Gastroesophageal sphincter (tissue), 4 donors: ENCODE measurements at regions not wholly inside any gene's neighbourhood (a gene's known extent, or its start where the extent isn't known, plus 50 kb on each side); places are given as distances from the start of the nearest gene placed in this dataset.

Source experiments
- ATAC-seq: fragments of 150-250 bp; one replicate; pipeline ENCODE4 v1.9.1; 2016; ENCODE audit warnings: mild to moderate bottlenecking, moderate library complexity
- H3K27ac ChIP-seq, 4 donors: fragments of 200-600 bp; sonication (generic) in 3 of 4; 1 replicate in 3 of 4; 2 replicates in 1 of 4; pipeline ENCODE4 v1.5.1; 2016 to 2019
- H3K27me3 ChIP-seq: fragments of 200-600 bp; sonication (generic); one replicate; pipeline ENCODE4 v1.5.1; 2019
- H3K36me3 ChIP-seq, 2 donors: fragments of 200-600 bp; sonication (generic); one replicate each; pipeline ENCODE4 v1.5.1; 2019; ENCODE audit warnings: control low read depth in 1 of 2
- H3K4me1 ChIP-seq, 3 donors: fragments of 200-600 bp; sonication (generic); 1 replicate in 2 of 3; 2 replicates in 1 of 3; pipeline ENCODE4 v1.5.1; 2016 to 2019; ENCODE audit warnings: control low read depth in 2 of 3
- H3K4me3 ChIP-seq, 2 donors: fragments of 200-600 bp; sonication (generic); one replicate each; pipeline ENCODE4 v1.5.1; 2019; ENCODE audit warnings: mild to moderate bottlenecking in 1 of 2, moderate library complexity in 1 of 2
- H3K9me3 ChIP-seq, 3 donors: fragments of 200-600 bp; sonication (generic); one replicate each; pipeline ENCODE4 v1.5.1; 2017 to 2019; ENCODE audit warnings: control low read depth in 2 of 3
- EP300 ChIP-seq: sonication (generic); formaldehyde crosslinking; IDR thresholded peaks from one replicate; pipeline ENCODE4 v1.6.1; 2017; ENCODE audit warnings: antibody characterized with exemption, mild to moderate bottlenecking
- POLR2A ChIP-seq, 2 donors: fragments of 450-650 bp; IDR thresholded peaks; one replicate each; pipeline ENCODE4 v1.6.1; 2017; ENCODE audit warnings: antibody characterized with exemption in 2 of 2, mild to moderate bottlenecking in 2 of 2, moderate library complexity in 1 of 2
- POLR2AphosphoS5 ChIP-seq: sonication (generic); formaldehyde crosslinking; IDR thresholded peaks from one replicate; pipeline ENCODE4 v1.6.1; 2017; ENCODE audit warnings: antibody characterized with exemption
- WGBS, 2 donors: methylation state at CpG; one replicate each; pipeline ENCODE4 v1.1.5; 2018; ENCODE audit warnings: low coverage in 1 of 2; 5-methylcytosine and 5-hydroxymethylcytosine counted together
- TF ChIP-seq, protein P1 (sequence below), 4 experiments: fragments of 200-600 bp in 2 of 4; fragments of 450-650 bp in 2 of 4; sonication (generic) in 1 of 4; IDR thresholded peaks; one replicate each; pipeline ENCODE4 v1.5.1; 2017 to 2019; ENCODE audit warnings: antibody characterized with exemption in 4 of 4, mild to moderate bottlenecking in 2 of 4, moderate library complexity in 2 of 4

DNA sequence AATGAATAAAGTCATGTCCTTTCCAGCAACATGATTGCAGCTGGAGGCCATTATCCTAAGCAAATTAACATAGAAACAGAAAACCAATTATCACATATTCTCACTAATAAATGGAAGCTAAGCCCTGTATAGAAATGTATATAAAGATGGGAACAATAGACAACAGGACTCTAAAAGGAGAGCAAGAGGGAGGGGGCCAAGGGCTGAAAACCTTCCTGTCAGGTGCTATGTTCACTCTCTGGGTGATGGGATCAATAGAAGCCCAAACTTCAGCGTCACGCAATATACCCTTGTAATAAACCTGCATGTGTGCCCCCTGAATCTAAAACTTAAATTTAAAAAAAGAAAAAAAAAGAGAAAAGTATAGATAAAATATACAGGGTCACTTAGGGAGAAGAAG lies 163.7 kb upstream of the ACO1 start:
- Histone ChIP-seq H3K27ac (no peak overlapping the region), H3K27me3 (no peaks in the 10 kb centered on the region), H3K9me3 (no peaks in the 10 kb centered on the region), H3K4me1 (no peaks in the 10 kb centered on the region), H3K4me3 (no peak overlapping the region), H3K36me3 (no peaks in the 10 kb centered on the region)
- 100% methylated on average over 2 of the region's 2 CpGs; no CpG with 5 or more reads in 1 of the 2 donors for WGBS, 2 donors
- no peak for TF ChIP-seq POLR2AphosphoS5
- TF ChIP-seq POLR2A (IDR thresholded peaks at IDR 0.05), result no peak
- TF ChIP-seq EP300, result no peak
- TF ChIP-seq, protein P1, sequence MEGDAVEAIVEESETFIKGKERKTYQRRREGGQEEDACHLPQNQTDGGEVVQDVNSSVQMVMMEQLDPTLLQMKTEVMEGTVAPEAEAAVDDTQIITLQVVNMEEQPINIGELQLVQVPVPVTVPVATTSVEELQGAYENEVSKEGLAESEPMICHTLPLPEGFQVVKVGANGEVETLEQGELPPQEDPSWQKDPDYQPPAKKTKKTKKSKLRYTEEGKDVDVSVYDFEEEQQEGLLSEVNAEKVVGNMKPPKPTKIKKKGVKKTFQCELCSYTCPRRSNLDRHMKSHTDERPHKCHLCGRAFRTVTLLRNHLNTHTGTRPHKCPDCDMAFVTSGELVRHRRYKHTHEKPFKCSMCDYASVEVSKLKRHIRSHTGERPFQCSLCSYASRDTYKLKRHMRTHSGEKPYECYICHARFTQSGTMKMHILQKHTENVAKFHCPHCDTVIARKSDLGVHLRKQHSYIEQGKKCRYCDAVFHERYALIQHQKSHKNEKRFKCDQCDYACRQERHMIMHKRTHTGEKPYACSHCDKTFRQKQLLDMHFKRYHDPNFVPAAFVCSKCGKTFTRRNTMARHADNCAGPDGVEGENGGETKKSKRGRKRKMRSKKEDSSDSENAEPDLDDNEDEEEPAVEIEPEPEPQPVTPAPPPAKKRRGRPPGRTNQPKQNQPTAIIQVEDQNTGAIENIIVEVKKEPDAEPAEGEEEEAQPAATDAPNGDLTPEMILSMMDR (IDR thresholded peaks at IDR 0.05), result no peak
- no peak for ATAC-seq

DNA sequence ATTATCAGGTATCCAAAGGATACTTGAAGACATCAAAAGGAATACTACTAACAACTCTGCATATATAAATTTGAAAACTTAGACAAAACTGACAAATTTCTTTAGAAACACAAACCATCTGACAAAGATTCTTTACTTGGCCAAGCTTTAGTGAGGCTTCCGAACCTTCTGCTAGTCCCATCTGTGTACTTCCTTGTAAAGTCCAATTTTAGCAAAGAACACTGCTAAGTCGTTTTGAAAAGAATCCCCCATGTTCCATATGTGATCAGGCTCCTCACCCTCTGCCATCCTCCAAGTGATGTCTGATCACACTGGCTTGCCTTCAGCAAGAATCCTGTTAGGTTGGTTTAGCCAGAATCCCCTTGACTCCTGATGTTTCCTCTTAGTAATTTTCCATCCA lies 150.0 kb upstream of the ACO1 start:
- H3K4me3 ChIP-seq, result no peak overlapping the region
- no peaks in the 10 kb centered on the region for H3K4me1 ChIP-seq
- peaks cover 0 to 7% (median 0%) of the 10 kb centered on the region in 3 donors for H3K9me3 ChIP-seq
- 69 to 79% methylated on average over 2 of the region's 2 CpGs for WGBS, 2 donors
- no peaks in the 10 kb centered on the region for H3K27me3 ChIP-seq
- no peak for TF ChIP-seq EP300
- TF ChIP-seq POLR2A (IDR thresholded peaks at IDR 0.05), result no peak
- TF ChIP-seq POLR2AphosphoS5, result no peak
- no peak for ATAC-seq
- H3K36me3 ChIP-seq, result no peaks in the 10 kb centered on the region
- H3K27ac ChIP-seq, result no peak overlapping the region

DNA sequence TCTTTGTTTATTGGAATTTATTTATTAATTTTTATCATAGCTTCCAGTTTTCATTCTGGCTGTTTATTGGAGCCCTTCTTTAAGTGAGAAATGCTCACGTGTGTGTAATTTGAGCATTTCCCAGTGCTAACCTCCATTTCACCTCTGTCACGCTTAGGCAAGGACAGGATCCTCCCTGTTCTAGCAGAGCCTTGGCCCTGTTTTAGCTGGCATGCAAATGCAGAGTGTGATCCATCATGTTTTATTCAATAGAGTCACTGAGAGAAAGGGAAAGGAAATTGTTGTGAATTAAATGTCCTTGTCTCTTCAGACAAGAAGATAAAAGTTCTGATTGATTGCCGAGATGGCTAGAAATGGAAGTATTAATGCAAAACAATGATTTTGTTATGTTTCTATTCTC lies 137.3 kb upstream of the ACO1 start:
- Histone ChIP-seq H3K27ac (no peak overlapping the region), H3K4me1 (no peaks in the 10 kb centered on the region), H3K4me3 (no peak overlapping the region), H3K27me3 (no peaks in the 10 kb centered on the region), H3K36me3 (no peaks in the 10 kb centered on the region), H3K9me3 (no peaks in the 10 kb centered on the region)
- TF ChIP-seq, protein P1 (IDR thresholded peaks at IDR 0.05), result no peak
- TF ChIP-seq EP300, result no peak
- no peak for TF ChIP-seq POLR2AphosphoS5
- TF ChIP-seq POLR2A (IDR thresholded peaks at IDR 0.05), result no peak
- 38 to 59% methylated on average over 3 of the region's 3 CpGs for WGBS, 2 donors
- no peak for ATAC-seq

DNA sequence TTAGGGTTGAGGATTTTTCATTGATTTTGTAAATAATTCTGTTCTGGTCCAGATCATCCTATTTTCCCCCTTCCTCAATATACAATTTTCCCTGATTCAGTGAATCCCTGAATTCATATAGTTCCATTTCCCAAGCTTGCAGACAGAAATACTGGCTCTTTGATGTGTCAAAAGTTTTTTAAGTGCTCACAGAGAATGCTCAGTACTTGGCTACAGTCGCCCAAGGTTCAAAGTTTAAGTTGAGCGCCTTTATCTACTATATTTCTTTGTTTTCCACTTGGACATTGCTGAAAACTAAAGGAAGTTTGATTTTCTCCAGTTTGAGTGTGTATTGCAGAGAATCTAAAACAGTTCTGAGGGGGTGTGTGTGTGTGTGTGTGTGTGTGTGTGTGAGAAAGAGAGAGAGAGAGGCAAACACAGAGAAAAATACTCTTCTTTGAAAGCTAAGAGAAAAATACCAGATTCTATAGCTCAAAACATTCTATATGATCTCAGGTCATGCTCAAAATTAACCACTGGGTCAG lies 136.2 kb upstream of the ACO1 start:
- no peak overlapping the region for H3K27ac ChIP-seq
- WGBS, 2 donors, result 71 to 100% methylated on average over 2 of the region's 2 CpGs

DNA sequence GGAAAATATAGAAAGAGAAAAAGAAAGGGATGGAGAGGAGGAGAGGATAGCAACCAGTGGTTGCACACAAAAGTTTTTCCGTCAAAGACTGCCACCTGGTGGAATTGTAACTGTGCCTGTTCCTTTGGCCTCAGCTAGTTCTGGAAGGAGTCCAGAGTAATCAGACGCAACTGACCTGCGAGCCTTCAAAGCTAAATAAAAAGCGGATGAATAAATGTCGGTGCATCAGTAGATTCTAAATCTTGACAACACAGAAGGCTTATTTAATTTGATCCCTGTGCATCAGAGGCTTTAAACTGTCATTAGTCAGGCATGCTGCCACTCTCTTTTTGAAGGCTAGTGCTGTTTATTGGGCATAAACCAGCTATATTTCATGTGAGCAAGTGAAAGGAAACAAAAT lies 132.9 kb upstream of the ACO1 start:
- TF ChIP-seq POLR2AphosphoS5, result no peak
- TF ChIP-seq, protein P1 (IDR thresholded peaks at IDR 0.05), result peak in 3 of 4 experiments; percentile 29 to 68 (median 37)
- Histone ChIP-seq H3K27me3 (no peaks in the 10 kb centered on the region), H3K27ac (no peak overlapping the region), H3K9me3 (peaks cover 0 to 4% (median 0%) of the 10 kb centered on the region in 3 donors), H3K4me3 (no peak overlapping the region), H3K36me3 (no peaks in the 10 kb centered on the region), H3K4me1 (no peaks in the 10 kb centered on the region)
- WGBS, 2 donors, result 0% methylated on average over 5 of the region's 5 CpGs
- ATAC-seq, result no peak

More for the DNA sequence above, 136.2 kb upstream of the ACO1 start:
- Histone ChIP-seq H3K9me3 (no peaks in the 10 kb centered on the region), H3K4me1 (no peaks in the 10 kb centered on the region), H3K36me3 (no peaks in the 10 kb centered on the region), H3K4me3 (no peak overlapping the region), H3K27me3 (no peaks in the 10 kb centered on the region)
- no peak for ATAC-seq
- TF ChIP-seq EP300, result no peak
- TF ChIP-seq POLR2AphosphoS5, result no peak
- TF ChIP-seq, protein P1 (IDR thresholded peaks at IDR 0.05), result no peak
- no peak for TF ChIP-seq POLR2A (IDR thresholded peaks at IDR 0.05)
